HG03135 (cell line): ENCODE measurements at regions not wholly inside any gene's neighbourhood (a gene's known extent, or its start where the extent isn't known, plus 50 kb on each side); places are given as distances from the start of the nearest gene placed in this dataset.

Experiments
- ATAC-seq: cut with Tn5 transposase; IDR thresholded peaks from one replicate; pipeline ENCODE4 v1.9.1; 2021; ENCODE audit warnings: mild to moderate bottlenecking, moderate library complexity; ENCODE audit not compliant: unreplicated experiment

- ATAC-seq, result no peak
These were observed 86.3 kb downstream of the HS3ST1 start for GRCh38 chr4:11342401-11342800.

- ATAC-seq, result no peak
These were observed 87.2 kb downstream of the HS3ST1 start for GRCh38 chr4:11341337-11342043.

DNA sequence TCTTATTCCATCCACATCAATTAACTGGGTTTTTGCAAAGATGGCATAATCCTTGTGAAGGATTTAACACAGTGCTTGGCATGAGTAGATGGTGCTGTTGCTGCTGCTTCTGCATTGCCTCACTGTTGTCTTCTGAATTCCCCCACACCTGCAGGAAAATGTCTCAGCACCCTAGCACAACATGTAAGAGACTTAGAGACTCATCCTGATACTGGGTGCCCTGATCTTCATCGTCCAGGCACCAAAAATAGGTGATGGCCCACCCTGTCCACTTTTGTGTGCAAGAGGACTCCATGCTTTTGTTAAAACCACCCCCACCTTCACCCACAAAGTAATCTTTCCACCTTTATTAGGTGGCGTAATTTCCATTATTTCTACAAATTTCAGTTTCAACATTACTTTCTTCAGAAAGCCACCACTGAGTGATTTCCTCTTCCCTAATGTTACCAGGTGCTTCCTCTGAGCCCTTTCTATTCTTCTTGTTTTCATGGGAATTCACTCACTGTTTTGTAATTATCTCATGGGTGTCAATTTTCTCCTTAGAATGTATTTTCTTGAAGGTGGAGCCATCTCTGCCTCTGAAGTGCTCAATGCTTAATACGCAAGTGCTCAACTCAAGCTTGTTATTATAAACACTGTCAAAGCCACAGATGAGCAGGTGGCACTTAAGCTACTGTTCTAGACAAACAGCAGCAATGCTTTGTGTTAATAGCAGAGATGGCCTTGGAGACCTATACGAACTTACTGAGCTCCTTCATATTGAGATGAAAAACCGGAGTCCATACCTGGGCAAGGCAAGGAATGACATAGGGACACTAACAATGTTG is 89.5 kb downstream of the HS3ST1 start:
- no peak for ATAC-seq

- no peak for ATAC-seq
These were observed 91.4 kb downstream of the HS3ST1 start for GRCh38 chr4:11337287-11337686.

- ATAC-seq, result no peak
These were observed 92.3 kb downstream of the HS3ST1 start for GRCh38 chr4:11336435-11336834.

- ATAC-seq, result no peak
These were observed 93.8 kb downstream of the HS3ST1 start for GRCh38 chr4:11334887-11335286.

DNA sequence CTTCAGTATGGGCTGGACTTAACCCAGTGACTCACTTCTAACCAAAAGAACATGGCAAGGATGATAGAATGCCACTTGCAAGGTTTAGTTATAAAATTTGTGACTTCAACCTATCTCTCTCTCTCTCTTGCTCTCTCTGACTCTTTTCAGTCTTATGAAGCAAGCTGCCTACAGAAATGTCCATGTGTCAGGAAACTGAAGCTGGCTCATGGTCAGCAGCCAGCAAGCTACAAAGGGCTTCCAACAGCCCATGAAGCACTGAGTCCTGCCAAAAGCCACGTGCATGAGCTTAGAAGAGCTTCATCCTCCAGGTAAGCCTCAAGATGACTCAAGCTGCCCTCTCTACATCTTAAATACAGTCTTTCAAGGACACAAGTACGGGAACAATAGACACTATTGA is 100.3 kb downstream of the HS3ST1 start:
- ATAC-seq, result no peak

DNA sequence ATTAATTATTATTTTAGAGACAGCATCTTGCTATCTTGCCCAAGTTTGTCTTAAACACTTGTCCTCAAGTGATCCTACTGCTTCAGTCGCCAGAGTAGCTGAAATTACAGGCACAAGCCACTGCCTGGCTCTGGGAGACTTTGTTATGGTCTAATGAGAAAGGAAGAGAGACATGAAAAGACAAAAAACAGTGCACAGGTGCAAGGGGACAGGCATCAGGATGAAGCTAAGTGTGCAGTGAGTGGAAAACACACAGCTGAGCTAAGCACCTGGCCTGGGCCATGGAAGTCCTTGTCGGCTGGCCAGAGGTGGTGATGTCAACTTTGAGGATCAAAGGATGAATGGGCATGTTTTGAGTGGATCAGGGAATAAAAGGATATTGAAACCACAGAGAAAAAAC is 102.7 kb downstream of the HS3ST1 start:
- no peak for ATAC-seq

DNA sequence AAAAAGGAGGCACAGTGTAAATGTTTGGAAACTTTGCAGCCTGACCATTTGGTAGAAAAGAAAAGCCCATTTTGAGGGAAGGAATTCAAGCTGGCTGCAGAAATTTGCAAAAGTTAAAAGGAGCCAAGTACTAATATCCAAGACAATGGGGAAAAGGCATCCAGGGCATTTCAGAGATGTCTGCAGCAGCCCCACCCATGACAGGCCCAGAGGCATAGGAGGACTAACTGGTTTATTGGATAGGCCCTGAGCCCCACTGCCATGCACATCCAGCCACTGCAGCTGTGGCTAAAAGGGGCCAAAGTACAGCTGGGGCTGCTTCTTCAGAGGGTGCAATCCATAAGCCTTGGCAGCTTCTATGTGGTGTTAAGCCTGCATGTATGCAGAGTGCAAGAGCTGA is 104.9 kb downstream of the HS3ST1 start:
- ATAC-seq, result no peak

- no peak for ATAC-seq
These were observed 115.3 kb downstream of the HS3ST1 start for GRCh38 chr4:11313157-11313943.

GRCh38 chr4:11312389-11312788 is 116.3 kb downstream of the HS3ST1 start:
- ATAC-seq, result no peak

DNA sequence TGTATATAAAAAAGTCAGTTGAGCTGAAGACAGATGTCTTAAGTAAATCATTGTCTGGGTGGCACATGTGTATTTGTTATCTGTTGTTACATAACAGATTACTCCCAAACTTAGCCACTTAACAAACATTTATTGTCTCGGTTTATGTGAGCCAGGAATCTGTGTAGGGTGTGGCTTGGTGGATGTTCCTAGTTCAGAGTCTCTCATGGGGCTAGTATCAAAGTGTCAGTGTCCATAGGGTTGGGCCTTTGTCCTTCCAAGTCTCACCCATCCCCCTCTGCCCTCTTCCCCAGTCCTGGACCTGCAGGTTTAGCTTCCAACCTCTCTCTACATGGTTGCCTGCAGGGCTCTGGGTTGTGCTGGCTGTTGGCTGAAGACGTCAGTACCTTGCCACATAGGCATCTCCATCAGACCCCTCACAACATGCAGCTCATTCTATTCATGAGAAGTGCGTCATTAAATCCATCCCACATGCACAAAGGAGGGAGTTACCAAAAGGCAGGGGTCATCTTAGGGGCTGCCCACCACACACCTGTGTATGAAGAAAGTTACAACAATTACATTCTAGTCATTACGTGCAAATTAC is 127.5 kb downstream of the HS3ST1 start:
- no peak for ATAC-seq

DNA sequence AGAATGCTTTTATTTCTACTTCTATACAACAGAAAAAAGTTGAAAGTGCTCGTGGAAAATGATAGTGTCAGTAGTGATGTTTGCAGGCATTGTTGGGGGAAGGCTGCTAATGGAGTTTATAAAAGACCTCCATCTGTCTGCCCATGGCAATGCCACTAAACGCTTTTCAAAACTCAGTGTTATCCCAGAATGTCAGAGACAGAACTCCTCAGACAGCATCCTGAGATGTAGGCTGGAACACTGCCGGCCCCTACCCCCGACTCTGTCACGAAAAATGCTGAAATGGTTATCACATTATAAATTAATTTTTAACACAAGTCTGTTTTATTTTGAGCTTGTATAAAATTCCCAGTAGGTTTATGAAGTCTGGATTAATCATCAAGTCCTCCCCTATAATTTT is 128.9 kb downstream of the HS3ST1 start:
- no peak for ATAC-seq

- no peak for ATAC-seq
These were observed 129.7 kb downstream of the HS3ST1 start for GRCh38 chr4:11299016-11299415.

DNA sequence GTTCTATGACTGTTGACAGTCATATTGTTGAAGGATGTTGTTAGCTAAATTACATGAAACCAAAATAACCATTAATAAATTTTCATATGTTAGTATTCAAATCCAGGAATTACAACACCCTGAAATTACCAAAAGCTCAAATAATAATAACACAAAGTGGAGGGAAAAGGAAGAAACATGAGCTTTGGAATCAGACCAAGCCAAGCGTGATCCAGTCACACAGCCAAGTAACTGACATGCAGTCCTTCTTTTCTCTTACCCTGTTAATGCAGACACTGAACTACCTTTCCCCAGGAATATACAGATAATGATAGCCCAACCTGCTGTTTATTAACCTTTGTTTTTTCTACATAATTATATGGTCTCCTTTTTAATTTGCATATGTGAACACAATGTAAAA is 130.2 kb downstream of the HS3ST1 start:
- no peak for ATAC-seq

- no peak for ATAC-seq
These were observed 131.1 kb downstream of the HS3ST1 start for GRCh38 chr4:11297627-11298026.

DNA sequence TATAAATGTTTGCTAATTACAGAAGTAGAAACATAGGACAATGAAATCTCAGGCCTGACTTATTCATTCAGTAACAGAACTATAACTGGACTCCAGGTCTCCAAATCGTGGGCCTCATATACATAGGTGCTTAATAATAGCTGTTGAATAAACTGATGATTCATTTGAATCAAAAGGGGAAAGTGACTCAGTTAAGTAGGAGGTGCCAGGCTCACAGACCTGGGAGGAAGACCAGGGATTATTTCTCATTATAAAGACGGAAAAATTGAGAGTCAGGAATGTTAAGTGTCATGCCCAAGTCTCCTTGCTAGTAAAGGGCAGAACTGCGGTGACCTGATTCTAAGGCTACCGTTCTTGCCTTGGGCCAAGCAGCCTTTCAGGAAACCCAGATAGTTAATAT is 131.5 kb downstream of the HS3ST1 start:
- no peak for ATAC-seq

DNA sequence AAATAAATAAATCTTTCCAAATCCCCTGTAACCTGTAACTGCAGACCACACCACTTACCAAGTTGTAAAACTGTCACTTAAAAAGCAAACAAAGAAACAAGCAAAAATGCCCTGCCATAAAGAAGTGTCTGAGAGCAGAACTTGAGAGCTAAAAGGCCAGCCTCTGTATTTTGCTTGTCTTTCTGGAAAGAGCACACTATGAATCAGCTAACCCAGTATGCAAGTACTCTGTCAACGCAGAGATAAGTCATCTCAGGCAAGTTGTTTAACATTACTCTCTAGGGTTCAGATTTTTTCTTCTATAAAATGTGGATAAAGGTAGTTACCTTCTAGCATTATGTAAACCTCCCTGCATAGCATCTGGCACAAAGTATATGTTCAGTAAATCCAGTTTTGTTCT is 134.8 kb downstream of the HS3ST1 start:
- no peak for ATAC-seq

- ATAC-seq, result no peak
These were observed 141.6 kb downstream of the HS3ST1 start for GRCh38 chr4:11287055-11287454.

DNA sequence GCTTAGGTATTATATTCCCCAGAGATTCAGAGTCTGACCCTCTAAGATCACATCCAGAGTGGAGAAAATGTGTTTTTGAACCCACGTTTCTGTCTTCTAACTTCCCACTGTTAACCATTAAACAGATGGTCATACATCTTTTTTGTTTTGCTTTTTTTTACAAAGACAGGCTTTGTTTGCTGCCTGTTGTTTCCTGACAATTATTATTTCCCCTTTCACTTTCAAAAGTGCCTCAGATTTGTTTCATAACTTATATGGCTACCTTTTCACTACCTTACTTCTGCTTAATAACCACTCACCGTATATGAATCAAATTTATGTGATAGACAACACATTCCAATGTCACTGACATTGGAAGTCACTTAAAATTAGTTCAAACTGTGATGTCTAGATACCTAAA is 142.2 kb downstream of the HS3ST1 start:
- peak; percentile 90 for ATAC-seq

DNA sequence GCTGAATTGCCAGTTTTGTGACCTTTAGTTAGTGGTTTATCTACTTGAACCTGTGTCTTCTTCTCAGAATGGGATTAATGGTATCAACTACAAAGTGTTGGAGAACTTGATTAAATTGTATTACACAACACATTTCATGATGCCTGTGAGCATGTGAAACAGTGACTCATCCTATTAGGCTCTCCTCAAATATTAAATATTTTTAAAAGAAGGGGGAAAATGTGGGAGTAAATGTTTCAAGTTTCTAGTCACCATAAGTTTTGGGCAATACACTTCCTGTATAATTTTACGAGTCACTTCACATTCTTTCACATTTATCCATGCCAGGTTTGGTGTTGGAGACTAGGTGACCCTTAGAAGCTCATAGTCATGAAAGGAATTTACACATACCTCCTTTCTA is 147.0 kb downstream of the HS3ST1 start:
- no peak for ATAC-seq
